PC-9 (cell line): ENCODE measurements at regions not wholly inside any gene's neighbourhood (a gene's known extent, or its start where the extent isn't known, plus 50 kb on each side); places are given as distances from the start of the nearest gene placed in this dataset.

Experiments used
- EZH2 ChIP-seq: fragments of 200-600 bp; sonication (generic); IDR thresholded peaks from 2 replicates; pipeline ENCODE4 v1.8.0; 2017; ENCODE audit warnings: antibody characterized with exemption, low read depth
- TF ChIP-seq, protein P1 (sequence below): fragments of 200-600 bp; sonication (generic); conservative IDR thresholded peaks from 2 replicates; pipeline ENCODE4 v1.6.1; 2017; ENCODE audit warnings: mixed run types, antibody characterized with exemption, mild to moderate bottlenecking, moderate library complexity

DNA sequence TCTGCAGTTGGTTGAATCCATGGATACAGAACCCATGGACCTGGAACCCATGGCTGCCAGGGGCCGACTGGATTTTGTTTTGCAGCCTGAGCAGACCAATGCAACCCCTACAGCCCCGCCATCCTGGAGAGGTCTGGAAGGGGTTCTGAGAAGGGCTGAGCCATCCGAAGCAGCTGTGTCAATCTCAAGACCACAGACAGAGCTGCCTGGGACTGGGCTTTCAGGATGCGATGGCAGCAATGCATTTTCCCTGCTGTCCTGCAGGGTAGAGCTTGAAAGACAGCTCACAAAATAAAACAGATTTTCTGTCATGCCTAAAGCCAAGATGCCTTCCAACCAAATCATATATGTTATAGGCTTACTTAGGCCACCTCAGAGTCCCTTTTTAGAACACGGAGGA is 125.8 kb upstream of the NXT1 start:
- TF ChIP-seq, protein P1, sequence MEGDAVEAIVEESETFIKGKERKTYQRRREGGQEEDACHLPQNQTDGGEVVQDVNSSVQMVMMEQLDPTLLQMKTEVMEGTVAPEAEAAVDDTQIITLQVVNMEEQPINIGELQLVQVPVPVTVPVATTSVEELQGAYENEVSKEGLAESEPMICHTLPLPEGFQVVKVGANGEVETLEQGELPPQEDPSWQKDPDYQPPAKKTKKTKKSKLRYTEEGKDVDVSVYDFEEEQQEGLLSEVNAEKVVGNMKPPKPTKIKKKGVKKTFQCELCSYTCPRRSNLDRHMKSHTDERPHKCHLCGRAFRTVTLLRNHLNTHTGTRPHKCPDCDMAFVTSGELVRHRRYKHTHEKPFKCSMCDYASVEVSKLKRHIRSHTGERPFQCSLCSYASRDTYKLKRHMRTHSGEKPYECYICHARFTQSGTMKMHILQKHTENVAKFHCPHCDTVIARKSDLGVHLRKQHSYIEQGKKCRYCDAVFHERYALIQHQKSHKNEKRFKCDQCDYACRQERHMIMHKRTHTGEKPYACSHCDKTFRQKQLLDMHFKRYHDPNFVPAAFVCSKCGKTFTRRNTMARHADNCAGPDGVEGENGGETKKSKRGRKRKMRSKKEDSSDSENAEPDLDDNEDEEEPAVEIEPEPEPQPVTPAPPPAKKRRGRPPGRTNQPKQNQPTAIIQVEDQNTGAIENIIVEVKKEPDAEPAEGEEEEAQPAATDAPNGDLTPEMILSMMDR: no peak
- TF ChIP-seq EZH2: no peak
